LNCaP clone FGC (cell line): ENCODE measurements at regions not wholly inside any gene's neighbourhood (a gene's known extent, or its start where the extent isn't known, plus 50 kb on each side); places are given as distances from the start of the nearest gene placed in this dataset.

Experiments
- DNase-seq: peaks from one replicate; pipeline ENCODE4 v3.0.0-alpha.2; 2011; ENCODE audit warnings: low read depth
- H3K4me3 ChIP-seq: 2 replicates; pipeline ENCODE4 v1.5.1; 2011; ENCODE audit warnings: mild to moderate bottlenecking, low read depth, low read length, control low read depth
- CTCF ChIP-seq: IDR thresholded peaks from 2 replicates; pipeline ENCODE4 v1.5.1; 2012; ENCODE audit warnings: mild to moderate bottlenecking; ENCODE audit not compliant: control insufficient read depth, insufficient read depth; ENCODE audit errors: extremely low read depth

- DNase-seq = no peak
- no peak overlapping the region for H3K4me3 ChIP-seq
- TF ChIP-seq CTCF = no peak
Observed at GRCh38 chr10:28082885-28083284, 84.0 kb upstream of the ODAD2 start.

GRCh38 chr10:28082316-28082715, 83.4 kb upstream of the ODAD2 start:
- H3K4me3 ChIP-seq = no peak overlapping the region
- no peak for DNase-seq
- TF ChIP-seq CTCF = no peak

GRCh38 chr10:28077889-28078288, 79.0 kb upstream of the ODAD2 start:
- TF ChIP-seq CTCF = no peak
- no peak for DNase-seq
- no peak overlapping the region for H3K4me3 ChIP-seq

- TF ChIP-seq CTCF = no peak
- no peak for DNase-seq
- H3K4me3 ChIP-seq = no peak overlapping the region
Observed at GRCh38 chr10:28075424-28075823, 76.5 kb upstream of the ODAD2 start.

GRCh38 chr10:28072573-28072972, 73.7 kb upstream of the ODAD2 start:
- no peak for DNase-seq
- H3K4me3 ChIP-seq = no peak overlapping the region
- no peak for TF ChIP-seq CTCF

- DNase-seq = no peak
- no peak overlapping the region for H3K4me3 ChIP-seq
- no peak for TF ChIP-seq CTCF
Observed at GRCh38 chr10:28060031-28060607, 61.2 kb upstream of the ODAD2 start.

- no peak overlapping the region for H3K4me3 ChIP-seq
- no peak for DNase-seq
- no peak for TF ChIP-seq CTCF
Observed at GRCh38 chr10:28058746-28059145, 59.9 kb upstream of the ODAD2 start.
